ENCODE measurements at regions not wholly inside any gene's neighbourhood (a gene's known extent, or its start where the extent isn't known, plus 50 kb on each side); places are given as distances from the start of the nearest gene placed in this dataset.
A peak's percentile ranks its signal among the peaks of the same experiment; 100 is the strongest.

GRCh38 chrX:69303231-69303630 lies 138.0 kb upstream of the PJA1 start:
- DNase-seq, result no peak

GRCh38 chrX:69299951-69300714 lies 134.9 kb upstream of the PJA1 start:
- DNase-seq, result no peak

- no peak for DNase-seq
These were observed 134.0 kb upstream of the PJA1 start for GRCh38 chrX:69299285-69299684.

GRCh38 chrX:69298466-69299140 lies 133.3 kb upstream of the PJA1 start:
- no peak for DNase-seq

GRCh38 chrX:69297506-69297905 lies 132.3 kb upstream of the PJA1 start:
- DNase-seq, result no peak

- no peak for DNase-seq
These were observed 128.7 kb upstream of the PJA1 start for GRCh38 chrX:69293776-69294601.

- no peak for DNase-seq
These were observed 125.9 kb upstream of the PJA1 start for GRCh38 chrX:69291116-69291515.

- DNase-seq, result no peak
These were observed 125.0 kb upstream of the PJA1 start for GRCh38 chrX:69290292-69290691.

- no peak for DNase-seq
These were observed 124.5 kb upstream of the PJA1 start for GRCh38 chrX:69289793-69290123.

GRCh38 chrX:69289046-69289792 lies 124.0 kb upstream of the PJA1 start:
- peak; percentile 45 for DNase-seq

GRCh38 chrX:69287095-69287494 lies 121.8 kb upstream of the PJA1 start:
- no peak for DNase-seq

- no peak for DNase-seq
These were observed 121.3 kb upstream of the PJA1 start for GRCh38 chrX:69286565-69286906.

GRCh38 chrX:69285881-69286564 lies 120.8 kb upstream of the PJA1 start:
- DNase-seq, result peak; percentile 81

- DNase-seq, result peak; percentile 78
These were observed 120.2 kb upstream of the PJA1 start for GRCh38 chrX:69285401-69285877.

- no peak for DNase-seq
These were observed 119.2 kb upstream of the PJA1 start for GRCh38 chrX:69284491-69284890.

- no peak for DNase-seq
These were observed 117.8 kb upstream of the PJA1 start for GRCh38 chrX:69282893-69283690.

GRCh38 chrX:69280933-69281332 lies 115.7 kb upstream of the PJA1 start:
- no peak for DNase-seq

GRCh38 chrX:69279234-69279633 lies 114.0 kb upstream of the PJA1 start:
- DNase-seq, result no peak

- no peak for DNase-seq
These were observed 112.9 kb upstream of the PJA1 start for GRCh38 chrX:69278031-69278687.

- no peak for DNase-seq
These were observed 112.2 kb upstream of the PJA1 start for GRCh38 chrX:69277369-69277990.
